COLO668 (cell line): ENCODE measurements at regions not wholly inside any gene's neighbourhood (a gene's known extent, or its start where the extent isn't known, plus 50 kb on each side); places are given as distances from the start of the nearest gene placed in this dataset.

ENCODE experiments used
- DNase-seq: peaks from one replicate; lab custom pipeline; 2025; ENCODE audit not compliant: unreplicated experiment; lab: John Stamatoyannopoulos, UW

DNA sequence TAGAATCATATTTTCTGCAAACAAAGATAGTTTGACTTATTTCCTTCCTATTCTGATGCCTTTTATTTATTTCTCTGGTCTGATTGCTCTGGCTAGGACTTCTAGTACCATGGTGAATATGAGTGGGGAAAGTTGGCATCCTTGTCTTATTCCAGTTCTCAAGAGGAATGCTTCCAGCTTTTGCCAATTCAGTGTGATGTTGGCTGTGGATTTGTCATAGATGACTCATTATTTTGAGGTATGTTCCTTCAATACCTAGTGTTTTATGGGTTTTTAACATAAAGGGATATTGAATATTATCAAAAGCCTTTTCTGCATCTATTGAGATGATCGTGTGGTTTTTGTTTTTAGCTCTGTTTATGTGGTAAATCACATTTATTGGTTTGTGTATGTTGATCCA is 139.4 kb upstream of the CNTN1 start:
- no peak for DNase-seq

DNA sequence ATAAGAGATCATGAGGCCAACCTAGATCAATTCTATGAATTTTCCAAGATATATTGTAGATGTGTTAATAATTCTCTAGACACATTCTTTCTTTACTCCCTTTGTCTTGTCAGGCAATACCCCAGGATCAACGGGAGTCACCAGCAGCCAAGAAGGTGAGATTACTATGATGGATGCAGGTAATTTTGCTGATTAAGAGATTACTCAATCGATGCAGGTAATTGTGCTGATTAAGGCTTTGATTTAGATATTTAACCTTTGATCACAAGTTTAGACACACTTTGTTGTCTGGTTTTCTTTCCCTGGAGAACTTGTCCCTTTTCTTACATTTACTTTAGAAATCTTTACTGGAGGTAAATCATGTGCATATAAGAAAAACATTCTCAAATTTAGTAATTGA is 134.3 kb upstream of the CNTN1 start:
- DNase-seq: no peak

DNA sequence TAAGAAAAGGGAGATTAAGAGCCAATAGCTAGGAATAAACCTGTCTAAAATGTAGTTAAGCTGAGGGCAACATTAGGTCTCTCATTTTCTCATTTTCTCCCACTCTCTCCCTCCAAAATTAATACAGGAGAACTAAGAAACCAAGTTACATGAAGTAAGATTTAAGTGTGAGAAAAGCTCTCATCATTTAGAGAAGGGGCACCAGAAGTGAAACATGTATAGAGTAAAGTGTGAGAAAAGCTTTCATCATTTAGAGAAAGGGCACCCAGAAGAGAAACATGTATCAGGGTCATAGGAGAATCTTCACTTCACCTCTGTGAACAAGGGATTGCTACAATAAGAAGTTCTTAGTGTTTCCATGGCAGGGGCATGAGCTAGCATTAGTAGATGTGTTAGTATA is 132.4 kb upstream of the CNTN1 start:
- DNase-seq: no peak

DNA sequence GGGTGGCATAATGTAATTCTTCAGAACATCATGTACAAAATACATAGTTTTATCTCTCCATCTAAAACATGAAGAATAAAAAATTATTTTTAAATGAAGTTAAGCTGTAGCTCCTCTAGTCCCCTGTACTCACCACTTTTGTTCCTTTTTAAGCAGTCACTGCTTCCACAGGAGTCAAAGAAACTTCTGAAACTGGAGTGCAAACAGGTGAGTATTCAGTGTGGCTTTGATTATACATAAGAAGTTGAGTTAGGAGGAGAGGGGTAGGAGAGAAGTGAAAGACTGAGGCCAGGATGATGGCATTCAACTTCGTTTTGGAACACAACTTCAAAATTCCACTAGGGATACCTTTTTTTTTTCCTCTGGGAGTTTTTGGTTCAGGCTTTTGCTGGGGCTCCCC is 131.4 kb upstream of the CNTN1 start:
- DNase-seq: no peak

DNA sequence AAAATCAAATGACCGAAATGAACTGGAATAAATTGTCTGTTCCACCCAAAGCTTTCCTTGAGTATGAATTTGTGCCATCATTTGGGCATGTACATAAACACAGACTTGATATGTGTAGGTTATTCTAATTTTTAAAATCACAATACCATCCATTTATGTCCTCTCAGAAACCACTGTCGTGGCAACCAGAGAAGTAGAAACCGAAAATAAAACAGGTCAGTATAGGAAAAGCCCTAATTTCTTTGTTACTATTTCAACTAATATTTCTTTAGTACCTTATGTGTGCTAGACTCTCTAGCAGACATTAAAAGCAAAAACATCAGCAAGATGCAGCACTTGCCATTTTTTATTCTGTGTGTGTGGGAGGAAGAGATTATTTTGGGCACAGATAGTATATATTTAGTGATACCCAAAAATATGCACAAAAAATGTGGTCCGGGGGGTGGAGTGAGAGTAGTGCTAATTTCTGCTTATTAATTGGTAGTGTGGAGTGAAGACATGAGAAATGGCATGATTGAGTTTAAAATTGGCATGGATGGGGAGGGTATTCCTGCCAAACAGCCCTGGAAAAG is 130.8 kb upstream of the CNTN1 start:
- no peak for DNase-seq

DNA sequence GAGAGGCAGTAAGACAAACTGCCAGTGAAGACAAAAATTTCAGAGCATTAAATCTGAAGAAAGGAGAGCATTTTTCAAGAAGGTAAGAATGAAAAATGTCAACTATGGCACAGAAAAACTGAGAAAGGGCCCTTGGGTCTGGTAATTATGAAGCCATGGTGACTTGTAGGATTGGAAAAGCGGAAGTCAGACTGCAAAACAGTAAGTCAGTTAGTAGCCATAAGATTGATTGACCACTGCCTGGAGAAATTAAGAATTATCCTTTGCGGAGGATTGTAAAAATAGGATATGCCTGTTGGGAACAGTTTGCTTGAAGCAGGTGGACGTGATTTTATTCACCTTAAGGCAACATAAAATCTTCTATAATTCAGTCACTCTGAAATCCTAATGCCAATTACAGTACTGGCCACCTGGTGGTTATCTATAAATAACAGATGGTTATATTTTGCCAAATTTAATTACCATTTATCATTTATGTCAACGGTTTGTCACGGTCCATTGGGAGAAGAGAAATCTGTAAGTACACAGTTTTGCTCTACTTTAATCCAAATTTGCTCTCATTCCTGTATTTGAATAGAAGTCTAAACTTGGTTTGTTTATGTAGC is 127.1 kb upstream of the CNTN1 start:
- DNase-seq: no peak

DNA sequence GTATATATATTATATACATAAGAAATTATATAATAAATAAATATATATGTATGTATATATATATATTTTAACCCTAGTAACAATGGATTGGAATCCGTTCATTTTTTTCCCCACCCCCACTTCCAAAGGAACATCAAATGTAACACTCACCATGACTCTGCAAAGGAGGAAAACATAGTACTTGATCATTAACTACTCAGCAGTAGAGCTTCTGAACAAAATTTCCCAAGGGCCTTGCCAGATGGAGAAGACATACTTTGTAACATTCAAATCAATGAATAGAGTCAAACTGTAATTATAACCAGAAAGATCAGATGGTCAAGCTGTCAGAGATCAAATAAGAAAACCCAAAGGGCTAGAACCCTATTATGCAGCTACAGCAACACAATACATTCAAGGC is 126.0 kb upstream of the CNTN1 start:
- no peak for DNase-seq

DNA sequence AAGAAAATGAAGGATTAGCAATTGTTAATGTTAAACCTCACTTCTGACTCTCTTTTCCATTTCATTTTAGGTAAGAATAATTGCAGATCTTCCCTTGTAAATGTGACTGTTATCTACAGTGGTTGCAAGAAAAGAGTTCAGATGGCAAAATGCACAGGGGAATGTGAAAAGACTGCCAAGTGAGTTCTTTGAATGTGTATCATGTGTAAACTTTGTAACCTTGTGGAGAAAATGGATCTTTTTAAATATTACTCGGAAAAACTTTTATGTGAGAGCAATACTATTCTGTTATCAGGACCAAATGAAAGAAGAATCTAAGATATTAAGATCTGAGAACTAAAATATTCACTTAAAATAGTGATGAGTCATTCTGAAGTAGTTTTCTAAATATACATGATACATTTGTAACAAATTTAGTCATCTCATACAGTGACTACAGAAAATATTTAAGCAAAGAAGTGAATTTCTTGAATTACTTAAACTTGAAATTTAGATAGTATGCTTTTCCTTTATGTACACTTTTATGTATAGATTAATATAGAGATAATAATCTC is 122.5 kb upstream of the CNTN1 start:
- no peak for DNase-seq

DNA sequence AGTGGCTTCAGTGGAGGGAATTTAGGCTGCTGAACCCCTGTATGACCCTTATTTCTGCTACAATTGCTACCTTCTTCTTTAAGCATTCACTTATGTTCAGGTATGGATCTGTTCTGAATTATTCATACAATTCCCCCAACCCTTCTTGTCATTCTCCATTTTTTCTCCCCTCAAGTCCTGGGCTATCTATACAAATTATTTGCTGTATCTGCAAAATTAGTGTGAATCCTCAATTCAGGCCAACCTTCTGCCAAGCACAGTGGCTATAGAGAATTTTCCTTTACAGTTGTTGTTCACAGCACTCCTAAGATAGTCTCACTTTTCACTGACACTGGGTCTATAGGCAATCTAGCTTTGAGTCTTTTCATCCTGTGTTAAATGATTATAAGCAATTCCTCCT is 119.2 kb upstream of the CNTN1 start:
- DNase-seq: no peak

DNA sequence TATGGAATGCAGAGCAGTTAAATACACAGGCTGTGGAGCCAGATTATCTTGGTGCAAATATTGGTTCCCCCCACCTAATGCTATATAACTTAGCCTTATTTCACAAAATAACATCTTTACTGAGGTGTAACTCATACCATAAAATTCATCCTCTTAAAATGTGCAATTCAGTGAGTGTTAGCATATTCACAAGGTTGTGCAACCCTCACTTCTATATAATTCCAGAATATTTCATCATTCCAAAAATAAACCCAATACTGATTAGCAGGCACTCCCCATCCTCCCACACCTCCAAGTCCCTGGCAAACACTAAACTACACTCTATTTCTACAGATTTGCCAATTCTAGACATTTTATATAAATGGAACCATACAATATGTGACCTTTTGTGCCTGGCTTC is 116.3 kb upstream of the CNTN1 start:
- no peak for DNase-seq

DNA sequence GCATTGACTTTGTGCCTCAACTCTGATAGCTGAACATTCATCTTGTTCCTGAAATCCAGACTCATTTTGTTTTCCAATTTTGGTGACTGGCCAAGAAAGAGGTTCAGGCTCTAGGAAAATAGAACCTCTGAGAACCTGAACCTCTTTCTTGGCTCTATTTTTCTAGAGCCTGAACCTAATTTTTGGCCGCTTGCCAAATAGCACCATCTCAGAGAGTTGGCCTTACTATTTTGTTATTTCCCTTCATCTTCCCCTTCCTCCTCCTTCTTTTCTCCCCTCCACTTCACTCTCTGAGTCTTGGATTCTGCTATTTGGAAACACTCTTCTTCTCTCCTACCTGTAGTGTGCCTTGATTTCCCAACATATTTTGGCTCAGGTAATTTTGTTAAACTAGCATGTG is 114.4 kb upstream of the CNTN1 start:
- no peak for DNase-seq

DNA sequence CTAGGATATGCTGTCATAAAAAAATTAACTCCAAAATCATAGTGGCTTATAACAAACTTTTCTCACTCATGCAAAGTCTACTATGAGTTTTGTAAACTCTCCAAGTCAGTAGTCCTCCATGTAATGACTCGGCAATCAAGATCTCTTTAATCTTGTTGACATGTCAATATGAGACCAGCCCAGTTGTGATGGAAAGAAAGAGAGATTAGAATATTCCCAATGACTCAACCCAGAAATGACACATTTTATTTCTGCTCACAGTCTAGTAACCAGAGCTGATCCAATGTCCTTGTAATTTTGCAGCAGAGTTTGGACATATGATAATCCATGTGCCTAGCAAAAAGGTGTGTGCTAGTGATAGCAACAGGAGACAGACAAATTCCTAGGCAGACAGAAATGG is 112.6 kb upstream of the CNTN1 start:
- DNase-seq: no peak

DNA sequence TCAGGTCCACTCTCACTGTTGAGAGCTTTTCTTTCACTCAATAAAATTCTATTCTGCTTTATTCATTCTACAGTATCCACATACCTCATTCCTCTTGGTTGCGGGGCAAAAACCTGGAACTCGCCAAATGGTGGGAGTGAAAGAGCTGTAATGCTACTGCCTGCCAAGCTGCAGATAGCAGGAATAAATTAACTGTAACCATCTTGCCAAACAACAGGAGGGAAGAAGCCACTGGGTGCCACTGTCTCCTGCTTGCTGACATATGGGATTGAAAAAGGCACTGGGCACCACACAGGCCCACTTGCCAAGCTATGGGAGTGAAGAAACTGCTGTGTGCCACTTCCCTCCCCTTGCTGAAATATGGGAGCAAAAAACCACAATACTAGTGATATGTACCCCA is 111.9 kb upstream of the CNTN1 start:
- no peak for DNase-seq

DNA sequence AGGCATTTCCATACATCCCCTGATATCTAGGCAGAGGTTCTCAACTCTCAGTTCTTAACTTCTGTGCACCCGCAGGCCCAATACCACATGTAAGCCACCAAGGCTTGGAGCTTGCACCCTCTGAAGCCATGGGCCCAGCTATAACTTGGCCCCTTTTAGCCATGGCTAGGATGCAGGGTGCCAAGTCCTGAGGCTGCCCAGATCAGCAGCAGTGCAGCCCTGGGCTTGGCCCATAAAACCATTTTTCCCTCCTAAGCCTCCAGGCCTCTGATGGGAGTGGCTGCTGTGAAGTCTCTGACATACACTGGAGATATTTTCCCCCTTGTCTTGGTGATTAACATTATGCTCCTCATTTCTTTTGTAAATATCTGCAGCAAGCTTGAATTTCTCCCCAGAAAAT is 110.3 kb upstream of the CNTN1 start:
- DNase-seq: no peak

DNA sequence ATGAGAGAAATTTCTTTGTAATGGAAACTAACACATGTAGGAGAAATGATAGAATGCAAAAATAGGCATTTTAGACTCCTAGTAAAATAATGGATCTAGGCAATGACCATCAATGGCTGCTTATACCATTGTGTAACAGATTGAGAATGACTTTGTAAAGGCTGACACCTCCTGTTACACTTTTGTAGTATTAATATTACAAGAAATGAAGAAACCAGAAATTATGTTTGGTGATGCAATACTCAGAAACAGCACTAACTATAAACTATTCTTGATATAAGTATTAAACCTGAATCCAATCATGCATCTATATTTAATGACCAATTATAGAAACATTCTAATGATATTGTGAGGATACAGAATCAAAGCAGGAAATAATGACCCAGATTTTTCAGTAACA is 108.5 kb upstream of the CNTN1 start:
- DNase-seq: no peak

DNA sequence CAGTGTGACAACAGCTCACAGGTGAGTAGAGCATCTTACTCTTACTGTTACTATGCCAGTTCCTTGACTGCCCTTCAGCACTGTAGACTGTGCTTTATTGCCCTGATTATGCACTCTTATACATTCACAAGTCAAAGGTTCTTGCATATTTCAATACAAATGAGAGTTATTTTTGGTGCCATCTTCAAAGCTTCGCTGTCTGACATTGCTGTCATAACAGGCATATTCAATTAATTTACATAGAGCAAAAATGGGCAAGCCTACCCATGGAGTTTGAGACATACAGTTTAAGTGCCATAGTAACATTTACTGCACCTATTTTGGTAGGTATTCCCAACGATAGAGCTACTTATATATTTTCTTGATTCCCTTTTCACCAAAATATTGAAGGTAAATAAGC is 107.5 kb upstream of the CNTN1 start:
- no peak for DNase-seq

DNA sequence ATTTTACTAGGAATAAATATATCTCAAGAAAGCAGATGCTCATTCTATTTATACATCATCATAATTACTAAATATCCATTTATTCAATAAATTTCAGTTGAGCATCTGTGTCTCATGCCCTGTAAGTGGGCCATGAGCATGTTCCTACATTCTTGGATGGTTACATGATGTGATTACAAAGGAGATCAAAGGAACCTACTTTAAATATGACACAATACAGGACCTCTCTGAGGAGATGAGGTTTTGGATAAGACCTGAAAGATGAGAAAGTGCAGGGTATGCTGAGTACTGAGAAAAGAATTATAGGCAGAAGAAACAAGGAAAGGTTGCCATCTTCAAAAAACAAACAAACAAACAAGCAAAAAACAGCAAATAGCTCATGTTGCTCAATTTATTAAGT is 105.4 kb upstream of the CNTN1 start:
- DNase-seq: no peak

DNA sequence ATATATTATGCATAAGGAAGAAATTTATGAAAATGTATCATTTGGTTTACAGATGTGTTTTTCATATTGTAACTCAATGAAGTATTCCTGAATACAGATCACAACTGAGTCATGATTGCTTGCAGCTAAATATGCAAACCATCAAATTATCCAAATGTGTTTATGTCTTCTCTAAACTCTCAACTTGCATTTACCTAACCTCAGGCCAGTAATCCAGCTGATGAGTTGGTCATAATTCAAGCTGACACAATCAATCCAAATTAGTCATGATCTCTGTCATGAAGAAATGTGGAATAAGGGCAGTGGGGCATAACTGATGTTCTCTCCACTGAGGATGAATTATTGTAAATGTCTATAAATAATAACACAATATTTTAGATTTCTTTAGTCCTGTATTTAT is 104.8 kb upstream of the CNTN1 start:
- DNase-seq: no peak

DNA sequence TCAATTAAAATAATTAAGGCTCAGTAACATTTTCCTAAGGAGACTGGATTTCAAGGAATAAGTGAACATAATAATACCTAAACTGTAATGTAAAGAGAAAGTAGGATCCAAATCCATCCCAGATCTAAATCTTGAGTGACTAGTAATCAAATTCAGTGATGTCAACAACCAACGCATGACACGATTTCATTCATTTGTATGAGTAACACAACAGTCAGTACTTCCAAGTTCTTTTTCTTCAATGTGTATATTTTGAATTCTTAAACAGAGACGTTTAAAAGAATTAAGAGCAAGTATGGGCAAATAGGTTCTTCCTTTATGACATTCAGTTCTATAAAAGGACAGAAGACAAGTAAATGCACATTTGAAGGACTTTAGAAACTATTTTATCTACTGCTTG is 104.3 kb upstream of the CNTN1 start:
- no peak for DNase-seq

DNA sequence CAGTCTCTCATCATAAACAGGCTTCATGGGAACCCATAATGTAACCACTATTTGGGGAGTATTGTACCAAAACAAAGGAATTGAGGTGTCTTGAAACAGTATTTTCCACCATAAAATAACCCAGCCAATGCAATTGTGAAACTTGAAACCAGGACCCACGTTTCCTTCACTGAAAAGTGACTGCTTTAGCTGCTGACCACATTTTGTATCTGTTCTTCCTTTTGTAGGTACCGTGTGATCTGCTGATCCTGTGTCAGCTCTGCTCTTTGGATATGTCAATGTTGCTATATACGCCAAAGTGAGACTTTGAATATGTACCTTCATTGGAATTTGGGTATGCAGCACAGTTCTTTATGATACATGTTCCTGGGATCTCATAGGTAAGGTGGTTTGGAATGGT is 95.1 kb upstream of the CNTN1 start:
- no peak for DNase-seq

DNA sequence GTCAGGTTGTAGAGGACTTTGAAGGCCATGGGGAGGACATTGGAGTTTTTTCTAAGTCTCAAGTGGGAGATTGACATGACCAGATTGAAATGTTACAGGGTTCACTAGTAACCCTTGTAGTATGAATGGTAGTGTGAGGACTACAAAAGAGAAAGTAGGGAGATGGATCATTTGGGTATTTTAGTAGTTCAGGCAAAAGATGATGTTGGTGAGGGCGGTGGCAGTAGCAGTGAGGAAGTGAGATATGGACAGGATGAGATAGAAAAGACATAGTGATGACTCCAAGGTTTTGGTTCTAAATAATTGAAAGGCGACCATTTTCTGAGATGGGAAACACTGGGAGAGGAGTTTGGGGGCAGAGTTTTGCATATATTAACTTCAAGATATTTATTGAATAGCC is 94.2 kb upstream of the CNTN1 start:
- no peak for DNase-seq

DNA sequence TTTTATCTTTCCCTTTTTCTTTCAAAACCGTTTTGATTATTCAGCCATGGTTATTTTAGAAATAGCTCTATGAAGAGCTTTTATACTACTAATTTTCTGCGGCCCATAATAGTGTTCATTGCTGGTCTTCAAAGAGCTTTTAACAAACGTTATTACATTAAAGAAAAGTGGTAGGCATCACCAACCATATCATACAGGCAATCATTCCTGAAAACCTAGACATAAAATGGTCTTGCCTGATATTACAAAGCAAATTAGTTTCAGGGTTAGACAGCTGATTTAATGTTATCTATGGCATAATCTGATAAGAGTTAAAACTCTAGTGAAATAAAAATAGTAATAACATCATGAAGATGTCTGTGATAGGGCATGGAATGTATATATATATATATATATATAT is 89.7 kb upstream of the CNTN1 start:
- DNase-seq: no peak

DNA sequence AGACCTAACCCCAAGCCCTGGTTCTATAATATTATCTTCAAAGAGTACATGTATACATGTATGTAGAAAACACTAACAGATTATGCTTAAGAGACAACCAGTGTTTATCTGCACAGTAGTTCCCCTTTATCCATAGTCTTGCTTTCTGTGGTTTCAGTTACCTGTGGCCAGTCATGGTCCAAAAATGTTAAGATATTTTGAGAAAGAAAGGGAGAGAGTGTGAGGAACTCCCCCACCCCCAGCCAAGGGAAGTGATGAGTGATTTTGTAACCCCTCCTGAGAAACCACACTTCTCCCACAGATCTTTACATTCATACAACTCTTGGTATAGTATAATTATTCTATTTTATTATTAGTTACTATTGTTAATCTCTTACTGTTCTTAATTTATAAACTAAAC is 77.3 kb upstream of the CNTN1 start:
- DNase-seq: no peak
